ENCODE measurements at regions not wholly inside any gene's neighbourhood (a gene's known extent, or its start where the extent isn't known, plus 50 kb on each side); places are given as distances from the start of the nearest gene placed in this dataset.

DNA sequence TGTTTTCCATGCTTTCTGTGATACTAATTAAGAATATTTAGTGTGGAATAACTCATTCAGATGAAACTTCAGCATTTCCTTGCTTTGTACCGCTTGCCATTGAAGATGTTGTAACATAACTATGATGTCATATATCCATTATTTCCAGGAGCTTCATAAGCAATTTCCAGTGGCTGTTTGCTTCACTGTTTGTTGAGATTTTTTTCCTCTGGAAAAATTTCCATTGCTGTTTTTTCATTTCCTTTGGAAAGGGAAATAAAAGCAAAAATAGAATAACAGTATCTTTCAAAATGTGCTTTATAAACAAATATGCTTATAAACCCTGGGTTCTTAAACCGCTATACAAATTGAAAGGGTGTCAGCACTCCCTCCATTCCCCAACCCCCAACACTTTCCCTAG lies 319.6 kb upstream of the SEMA6D start:
- no peak for DNase-seq

DNA sequence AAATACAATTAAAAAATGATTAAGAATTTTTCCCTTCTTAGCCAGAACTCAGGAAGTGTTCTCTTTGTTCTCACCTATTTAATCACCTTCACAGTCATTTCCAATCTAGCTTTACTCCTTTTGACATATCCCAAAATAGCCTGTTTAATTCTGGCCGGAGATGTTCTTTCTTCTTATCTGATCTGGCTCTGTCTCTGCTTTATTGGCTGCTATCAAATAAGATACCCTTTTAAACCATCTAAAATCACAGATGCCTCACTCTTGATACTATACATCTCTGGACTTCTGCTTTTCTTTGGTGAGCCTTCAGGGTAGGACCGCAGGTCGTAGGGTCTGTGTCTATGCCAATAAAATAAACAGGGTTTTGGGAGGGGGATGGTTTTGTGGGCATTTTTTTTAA lies 319.2 kb upstream of the SEMA6D start:
- no peak for DNase-seq

DNA sequence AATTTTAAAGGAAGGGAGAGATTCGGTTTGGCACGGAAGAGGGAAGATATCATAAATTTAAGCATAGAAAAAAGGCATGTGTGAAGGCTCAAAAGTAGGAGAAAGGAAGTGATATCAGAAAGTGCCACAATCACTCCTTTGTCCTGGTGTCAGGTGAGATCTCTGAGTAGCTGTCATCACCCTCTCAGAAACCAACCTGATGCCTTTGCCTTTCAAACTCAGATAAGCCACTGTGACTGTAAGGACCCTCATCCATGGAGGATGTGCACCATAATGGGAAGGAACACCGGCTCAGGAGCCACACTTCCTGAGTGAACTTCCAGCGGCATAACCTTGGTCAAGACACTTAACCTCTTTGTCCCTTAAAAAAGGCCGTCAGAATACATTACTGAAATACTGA lies 318.7 kb upstream of the SEMA6D start:
- no peak for DNase-seq

DNA sequence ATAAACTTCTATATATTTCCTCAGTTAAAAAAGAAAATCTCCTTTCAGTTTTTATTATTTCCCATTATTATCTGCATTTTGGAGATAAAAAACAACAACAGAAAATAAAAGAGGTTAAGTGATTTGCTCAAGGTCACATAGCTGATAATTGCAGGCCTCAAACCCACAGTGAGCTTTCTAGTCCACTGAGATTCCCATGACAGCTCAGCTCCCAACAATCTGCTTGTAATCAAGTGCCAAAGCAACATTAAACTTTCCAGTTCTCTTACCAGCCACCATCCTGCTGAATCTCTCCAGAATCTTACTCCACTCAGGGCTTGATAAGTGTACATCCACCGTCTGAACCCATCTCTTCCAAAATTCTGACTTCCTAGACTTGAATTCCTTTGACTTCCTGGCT lies 318.2 kb upstream of the SEMA6D start:
- no peak for DNase-seq

DNA sequence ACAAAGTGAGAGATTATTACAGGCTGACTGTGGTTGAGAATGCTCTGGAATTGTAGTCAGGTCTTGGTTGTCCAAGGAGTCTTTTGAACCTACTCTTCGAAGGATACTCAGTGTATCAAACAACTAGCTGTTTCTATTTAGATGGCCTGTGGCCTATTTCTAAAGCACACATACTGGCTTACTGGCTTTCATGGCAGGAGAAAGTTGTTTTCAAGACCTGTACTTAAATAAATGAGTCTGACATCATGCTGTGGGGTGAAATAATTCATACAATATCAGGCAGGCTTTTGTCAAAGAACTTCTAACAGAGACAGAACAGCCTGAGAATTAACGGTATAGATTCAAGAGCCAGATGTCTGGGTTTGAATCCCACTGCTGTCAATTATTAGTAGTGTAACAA lies 316.7 kb upstream of the SEMA6D start:
- no peak for DNase-seq

DNA sequence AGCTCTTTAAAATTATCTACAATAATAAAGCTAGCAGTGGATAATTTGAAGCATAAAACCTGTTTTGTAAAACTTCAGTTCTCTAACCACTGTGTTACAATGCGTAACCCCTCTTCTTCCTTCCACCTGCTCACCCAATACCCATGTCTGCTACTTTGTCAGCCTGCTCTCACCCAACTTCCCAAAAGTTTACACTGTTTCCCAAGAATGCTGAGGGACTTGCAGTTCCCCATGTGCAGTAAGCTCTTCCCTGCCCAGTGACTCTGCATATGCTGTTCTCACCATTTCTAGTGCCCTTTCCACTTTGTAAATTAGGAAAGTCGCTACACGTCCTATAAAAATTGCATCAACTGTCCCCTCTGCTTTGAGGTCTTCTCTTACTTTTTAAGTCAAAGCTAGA lies 315.9 kb upstream of the SEMA6D start:
- no peak for DNase-seq

DNA sequence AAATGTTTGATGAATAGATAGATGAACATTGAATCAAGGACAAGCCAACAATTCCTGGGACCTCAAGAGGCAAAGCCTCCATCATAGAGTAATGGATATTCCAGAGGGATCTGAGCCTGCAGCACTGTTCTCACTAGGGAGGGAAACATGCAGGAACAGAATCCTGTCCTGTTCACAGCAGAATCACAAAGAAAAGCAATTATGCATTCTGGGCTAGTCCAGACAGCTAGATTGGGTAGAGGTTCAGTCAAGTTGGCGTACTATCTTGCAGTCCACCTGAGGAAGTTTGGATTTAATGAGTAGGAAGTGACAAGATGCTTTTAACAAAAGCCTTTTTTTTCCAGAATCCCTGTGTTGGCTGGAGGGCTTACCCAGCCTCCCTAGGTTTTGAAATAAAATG lies 314.5 kb upstream of the SEMA6D start:
- DNase-seq = no peak

DNA sequence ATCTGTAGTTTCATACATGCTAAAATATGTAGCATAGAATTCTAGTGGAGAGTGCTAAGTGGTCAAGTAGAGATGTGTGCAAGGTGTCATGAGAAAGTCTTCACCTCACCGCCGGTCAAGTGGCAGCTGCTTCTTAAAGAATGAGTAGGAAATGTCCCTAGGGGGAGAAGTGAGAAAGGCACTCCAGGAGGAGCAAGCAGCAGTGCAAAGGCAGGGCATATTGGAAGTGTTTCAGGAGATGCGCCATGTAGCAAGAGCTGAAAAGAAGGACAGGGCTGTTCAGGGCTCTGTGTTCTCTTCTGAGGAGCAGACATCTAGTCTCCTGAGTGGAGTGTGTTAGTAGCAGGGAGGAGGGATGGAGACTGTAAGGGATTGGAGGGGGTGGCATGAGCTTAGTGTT lies 312.4 kb upstream of the SEMA6D start:
- DNase-seq = no peak

DNA sequence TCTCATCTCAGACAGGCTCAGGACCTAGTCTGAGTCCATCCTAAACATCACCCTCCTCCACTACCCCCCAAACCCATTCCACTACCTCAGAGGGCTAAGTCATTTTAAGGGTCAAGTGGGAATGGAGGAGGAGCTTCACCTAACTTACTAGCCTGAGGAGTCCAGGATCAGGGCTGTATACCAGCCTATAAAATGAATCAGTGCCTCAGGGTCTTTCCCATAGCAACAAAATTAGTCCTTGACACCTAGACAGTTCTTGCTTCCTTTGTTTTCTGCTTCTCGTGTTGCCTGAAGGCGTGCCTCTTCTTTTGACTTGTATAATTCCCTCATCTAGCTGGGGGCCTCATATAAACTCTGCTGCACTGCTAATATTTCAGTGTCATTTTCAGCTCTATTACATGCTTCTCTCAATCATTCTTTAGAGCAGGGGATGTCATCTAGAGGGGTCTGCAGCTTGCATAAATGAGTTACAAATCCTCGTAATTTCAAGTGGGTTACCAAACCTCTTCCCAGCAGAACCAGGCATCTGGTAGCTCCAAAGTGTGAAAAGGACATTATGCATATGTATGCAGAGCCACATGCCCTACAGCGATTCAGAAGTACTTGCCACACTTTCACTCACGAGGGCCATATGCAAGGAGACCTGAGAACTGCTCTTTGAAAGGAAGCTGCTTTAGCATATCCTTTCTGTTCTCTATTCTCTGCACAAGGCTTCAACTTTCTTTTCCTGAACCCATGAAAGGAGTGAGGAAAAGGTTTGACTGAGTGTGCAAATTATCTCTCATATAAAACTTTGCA lies 311.7 kb upstream of the SEMA6D start:
- no peak for DNase-seq

DNA sequence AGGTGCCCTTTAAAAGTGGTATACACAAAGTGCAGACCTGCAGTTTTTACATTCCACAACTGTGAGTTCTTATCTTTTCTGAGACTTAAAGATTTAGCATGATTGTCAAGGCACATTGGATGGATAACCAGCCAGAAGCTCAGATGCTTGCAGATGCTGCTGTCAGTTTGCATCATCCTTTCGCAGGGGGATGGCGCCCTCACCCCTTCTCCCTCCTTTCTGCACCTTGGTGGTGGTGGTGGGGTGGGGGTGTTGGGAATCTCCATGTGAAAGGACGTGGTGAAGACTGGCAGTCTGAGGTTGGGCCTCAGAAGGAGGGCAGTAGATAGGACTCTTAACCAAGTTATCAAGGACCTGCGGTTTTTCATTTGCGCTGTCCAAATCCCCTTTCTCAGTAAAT lies 309.6 kb upstream of the SEMA6D start:
- DNase-seq = no peak

DNA sequence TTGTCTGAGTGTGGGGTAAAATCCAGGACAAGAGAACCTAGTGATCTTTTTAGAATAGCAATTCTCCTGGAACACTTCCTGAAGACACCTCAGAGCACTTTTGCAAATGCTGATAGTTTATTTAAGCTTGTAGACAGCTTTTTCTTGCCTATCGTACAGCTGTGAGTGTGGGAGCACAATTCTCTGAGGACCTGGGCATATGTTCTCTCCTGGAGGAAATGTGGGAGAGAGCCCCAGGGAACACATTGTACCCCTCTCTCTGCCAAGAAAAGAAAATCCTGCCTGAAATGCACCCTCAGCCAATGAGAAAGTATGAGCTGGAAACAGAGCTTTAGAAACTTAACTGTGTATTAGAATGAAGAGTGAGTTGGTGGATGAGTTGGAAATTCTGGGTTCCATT lies 308.3 kb upstream of the SEMA6D start:
- no peak for DNase-seq

DNA sequence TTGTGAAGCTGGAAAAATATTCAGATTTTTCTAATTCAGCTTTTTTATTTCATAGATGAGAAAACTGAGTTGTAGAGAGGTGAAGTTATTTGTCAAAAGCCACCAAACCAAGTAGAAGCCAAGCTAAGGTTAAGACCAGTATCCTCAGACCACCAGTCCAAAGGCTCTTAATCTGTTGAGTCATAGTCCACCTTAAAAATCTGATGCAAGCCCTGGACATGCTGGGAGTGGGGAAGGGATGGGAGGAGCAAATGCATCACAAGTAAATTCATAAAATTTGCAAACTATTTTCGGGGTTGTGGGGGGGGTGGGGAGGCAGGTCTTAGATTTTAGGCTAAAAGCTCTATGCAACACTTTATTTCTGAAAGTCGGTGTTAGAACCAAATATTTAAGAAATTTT lies 307.7 kb upstream of the SEMA6D start:
- DNase-seq = no peak

DNA sequence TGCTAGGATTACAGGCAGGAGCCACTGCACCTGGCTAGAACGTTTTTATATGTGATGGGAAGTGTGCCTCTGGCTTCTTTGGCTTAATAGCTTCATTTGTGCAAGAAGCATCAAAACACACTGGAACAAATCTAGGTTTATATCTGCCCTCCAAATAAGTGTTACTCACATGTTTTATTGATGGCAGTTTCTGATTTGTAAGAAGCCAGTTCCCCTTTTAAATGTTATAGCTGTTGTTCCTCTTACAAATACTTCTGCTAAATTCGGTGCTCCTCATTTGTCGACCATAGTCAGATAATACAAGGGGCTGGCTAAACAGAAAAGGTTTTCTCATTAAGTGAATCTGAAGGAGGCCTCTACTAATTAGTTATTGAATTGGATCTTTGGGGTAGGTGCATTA lies 307.1 kb upstream of the SEMA6D start:
- no peak for DNase-seq

DNA sequence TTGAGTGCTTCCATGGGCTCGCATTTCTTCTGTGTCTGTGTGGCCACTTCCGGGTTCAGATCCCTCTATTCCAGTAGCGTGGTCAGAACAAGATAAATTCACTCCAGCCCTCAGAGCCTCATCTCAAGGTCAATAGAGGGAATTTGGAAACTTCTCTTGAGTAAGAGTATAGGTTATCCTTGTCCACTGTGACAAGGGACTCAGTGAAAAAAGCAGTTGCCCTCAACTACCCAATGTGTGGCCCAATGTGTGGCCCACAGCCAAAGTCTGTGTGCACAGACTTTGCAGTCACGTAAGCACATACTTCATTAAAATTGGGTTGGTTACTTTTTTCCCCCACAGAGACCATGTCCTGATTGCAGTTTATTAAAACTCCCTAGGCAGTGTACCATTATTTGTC lies 305.6 kb upstream of the SEMA6D start:
- no peak for DNase-seq

DNA sequence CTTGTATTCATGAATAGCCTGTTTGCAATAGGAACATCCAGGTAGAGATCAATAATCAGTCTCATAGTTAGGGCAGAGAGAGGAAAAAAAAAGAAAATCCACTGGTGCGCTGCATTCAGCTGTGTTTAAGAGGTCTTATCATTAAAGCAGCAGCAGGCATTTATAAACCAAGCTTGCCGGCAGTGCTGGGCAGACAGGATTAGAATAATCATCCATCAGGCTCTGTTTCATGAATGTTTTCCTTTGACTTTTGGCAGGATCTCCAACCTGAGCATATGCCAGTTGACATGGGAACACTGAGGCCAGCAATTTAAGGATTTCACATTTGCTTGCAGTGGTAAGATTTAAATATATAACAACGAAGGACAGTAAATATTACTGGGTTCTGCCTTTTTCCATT lies 305.2 kb upstream of the SEMA6D start:
- DNase-seq = no peak

DNA sequence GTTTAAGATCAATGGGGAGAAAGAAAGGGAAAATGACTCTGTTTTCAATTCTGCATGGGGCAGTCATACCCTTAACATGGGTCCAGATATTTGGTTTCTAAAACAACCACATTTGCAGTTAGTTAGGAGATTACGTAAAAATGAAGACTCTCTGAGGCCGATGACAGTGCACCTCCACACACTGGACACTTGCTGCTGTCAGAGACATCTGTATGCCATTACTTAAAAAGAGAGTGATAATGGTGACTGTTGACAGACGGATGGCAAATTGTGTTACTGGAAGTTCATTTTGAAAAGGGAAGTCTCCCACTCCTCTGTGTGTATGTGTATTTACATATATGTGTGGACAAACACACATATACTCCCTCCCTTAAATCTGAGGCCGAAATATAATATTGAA lies 304.5 kb upstream of the SEMA6D start:
- no peak for DNase-seq

DNA sequence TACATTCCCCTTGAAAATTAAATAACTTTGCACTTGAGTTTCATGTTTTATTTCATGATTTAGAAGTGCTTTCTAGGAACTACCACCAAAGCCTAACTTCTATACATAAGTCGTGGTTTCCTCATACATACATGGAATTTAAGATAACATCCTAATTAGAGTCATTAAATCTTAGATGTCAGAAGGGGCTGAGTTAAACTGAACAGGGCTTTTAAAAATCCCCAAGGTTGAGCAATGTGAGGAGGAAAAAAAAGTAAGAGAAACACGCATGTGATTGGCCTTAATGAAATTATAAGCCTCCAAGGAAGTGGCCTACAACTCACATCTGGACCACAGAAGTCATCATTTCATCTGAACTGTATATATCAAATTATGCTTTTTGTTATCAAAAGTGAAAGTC lies 303.1 kb upstream of the SEMA6D start:
- DNase-seq = no peak

DNA sequence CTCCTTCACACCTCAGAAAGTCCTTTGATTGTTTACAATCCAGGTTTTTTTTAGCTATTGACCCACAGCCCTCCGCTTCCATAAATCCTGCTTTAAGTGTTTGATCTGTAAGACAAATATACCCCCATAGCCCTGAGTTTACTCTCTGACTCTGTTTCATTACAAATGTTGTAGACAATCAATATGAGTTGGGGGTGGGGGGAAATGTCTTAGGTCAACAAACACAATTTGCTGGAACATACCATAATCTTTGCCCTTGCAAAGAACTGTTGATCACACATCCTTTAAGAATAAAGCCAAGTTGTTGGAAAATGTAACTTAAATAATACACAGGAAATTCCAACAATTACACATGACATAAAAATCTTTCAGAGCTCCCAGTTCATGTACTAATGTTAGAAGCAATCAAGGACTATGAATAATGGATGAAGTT lies 301.8 kb upstream of the SEMA6D start:
- no peak for DNase-seq

DNA sequence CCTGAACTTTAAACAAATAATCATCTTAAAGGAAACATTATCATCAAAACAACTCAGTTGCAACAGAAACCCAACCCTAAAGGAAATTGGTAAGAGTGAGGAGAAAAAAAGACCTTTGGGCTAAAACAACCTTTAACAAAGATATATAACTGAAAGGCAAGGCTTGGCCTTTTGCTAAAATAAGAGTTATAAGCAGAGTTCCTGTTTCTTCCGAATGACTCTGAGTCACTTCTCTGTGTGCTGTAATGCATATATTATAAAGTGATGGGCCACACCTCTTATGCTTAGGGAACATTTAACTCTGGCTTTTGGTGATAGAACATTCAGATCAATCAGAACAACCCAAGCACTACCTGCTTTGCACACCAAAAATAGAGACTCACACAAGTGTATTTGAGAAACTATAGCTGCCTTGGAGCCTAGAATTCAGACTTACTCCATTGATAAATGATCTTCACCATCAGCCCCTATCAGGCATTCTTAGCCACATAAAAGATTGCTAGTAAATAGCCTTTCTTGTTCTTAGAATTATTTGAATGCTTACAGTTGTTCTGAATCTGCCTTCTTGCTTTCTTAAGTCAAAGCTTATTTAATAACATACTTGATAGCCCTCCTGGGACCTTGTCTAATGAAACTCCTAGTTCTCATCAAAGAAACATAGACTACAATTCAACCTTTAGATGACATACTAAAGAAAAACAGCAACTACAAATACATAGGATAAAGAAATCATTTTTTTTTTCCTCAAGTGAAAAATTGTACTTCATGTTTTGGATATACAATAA lies 294.2 kb upstream of the SEMA6D start:
- DNase-seq = no peak

DNA sequence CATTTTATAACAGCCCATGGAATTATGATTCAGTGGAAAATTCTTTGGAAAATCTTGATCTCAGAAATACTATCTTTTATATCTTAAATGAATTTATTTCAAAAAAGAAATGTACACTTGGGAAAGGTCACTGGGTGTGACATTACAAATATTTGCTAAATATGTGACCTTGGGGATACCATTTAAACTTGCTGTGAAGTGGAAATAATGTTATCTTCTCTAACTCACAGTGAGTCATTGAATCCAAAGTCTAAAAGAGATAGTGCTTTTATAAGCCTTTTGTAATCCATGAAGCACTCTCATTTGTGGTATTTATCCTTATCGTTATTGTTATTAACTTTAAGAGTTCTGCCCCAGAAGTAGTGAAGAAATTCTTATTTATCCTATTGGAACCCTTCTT lies 289.8 kb upstream of the SEMA6D start:
- DNase-seq = no peak

DNA sequence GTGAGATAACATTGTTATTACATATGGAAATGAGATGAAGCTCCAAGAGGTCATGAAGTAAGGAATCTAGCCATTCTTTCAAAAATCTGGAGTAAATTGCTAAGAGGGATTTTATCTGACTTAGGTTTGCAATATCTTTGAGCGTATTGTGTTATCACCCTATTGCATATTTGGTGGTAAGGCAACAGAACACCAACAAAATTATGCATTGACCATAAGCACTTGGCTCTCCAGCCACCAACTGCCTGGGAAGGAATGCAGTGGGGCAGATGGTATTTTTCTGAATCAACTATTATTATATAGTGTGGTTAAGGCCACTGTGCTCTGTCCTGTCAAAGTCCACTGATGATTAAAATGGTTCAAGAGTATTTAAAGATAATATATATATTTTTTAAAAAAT lies 287.9 kb upstream of the SEMA6D start:
- no peak for DNase-seq

DNA sequence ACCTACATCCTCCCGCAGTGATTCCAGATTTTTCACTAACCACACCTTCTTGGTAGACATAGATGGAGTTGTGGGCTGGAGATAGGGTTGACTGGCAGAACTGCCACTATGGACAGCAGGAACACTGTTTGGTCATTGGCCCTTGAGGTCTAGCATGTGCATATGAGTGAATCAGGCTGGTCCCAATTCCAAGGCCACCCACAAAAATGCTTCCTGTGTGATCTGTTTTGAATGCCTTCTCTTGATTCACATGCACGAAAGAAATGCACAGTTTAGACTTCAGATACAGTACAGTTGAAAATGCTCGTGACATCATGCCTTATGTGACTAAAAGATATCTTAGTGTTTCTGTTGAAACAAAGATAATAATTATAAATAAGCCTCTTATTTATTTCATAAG lies 285.8 kb upstream of the SEMA6D start:
- DNase-seq = no peak

DNA sequence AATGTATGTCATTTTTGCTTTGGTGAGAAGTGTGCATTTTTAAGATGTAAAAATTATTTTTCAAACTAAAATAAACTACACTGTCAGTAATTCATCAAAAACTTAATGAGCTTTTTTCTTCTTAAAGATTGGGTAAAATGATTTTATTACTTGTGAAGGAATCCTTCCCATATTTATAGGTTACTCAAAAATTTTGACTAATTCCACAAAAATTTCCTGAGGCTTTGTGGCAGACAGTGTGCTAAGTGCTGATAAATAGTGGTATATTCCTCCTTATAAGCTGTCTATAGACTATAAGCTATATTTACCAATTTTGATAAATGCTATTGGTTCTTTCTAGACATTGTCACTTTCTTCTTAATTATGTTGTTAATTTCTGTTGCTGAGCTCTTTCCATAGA lies 284.5 kb upstream of the SEMA6D start:
- no peak for DNase-seq

DNA sequence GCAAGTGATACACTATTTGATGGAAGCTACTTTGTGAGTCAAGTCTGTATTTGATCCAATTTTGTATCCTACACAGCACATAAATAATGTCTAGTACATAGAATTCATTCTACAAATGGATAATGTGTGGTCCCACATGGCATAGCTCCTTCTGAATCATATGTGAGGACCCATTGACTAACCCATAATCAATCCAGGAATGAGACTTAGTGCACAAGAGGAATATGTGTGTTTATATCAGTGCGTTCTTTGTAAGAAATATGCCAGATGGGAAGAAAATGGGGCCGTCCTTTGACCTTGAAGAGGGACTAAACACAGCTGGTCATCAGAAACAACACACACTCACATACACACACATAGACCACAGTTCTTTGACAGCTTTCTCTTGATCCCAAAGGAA lies 282.7 kb upstream of the SEMA6D start:
- DNase-seq = no peak

DNA sequence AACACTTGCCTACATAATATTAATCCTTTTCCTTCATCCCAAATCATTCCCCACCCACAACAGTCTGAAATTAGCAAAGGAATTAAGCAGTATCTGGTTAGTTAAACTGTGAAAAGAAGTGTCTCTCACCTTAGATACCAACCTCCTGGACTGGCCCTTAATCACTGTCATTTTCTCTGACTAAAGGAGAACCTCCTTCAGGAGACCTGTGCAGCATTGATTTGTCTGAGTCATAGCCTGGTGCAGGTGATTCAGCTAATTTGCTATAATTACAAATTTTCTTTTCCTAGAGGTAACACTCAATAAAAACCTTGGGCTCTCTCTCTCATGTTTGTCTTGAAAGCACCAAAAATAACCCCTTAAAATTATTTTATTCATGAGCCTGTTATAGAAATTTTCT lies 279.8 kb upstream of the SEMA6D start:
- no peak for DNase-seq
